ENCODE measurements at regions not wholly inside any gene's neighbourhood (a gene's known extent, or its start where the extent isn't known, plus 50 kb on each side); places are given as distances from the start of the nearest gene placed in this dataset.

DNA sequence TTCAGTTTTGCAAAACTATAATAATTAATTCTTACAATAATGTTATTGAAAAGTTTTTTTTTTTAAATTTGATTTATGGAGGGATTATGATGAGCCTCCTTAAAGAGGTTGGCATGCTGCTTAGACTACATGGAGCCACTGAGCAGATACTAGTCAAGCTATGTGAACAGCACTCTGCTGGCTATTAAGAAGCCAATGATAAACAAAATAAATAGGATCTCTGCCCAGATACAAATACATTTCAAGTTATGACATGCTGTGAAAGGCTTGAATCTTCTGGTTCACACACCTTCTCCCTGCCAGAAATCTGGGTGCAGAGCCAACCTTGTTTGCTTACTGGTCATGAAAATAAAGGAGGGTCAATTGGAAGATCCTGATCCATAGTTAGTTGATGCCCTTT, 107.4 kb upstream of the NAV3 start:
- no peak for DNase-seq (ENCODE audit: low spot score)

GRCh38 chr12:77722536-77722935, 108.2 kb upstream of the NAV3 start:
- no peak for DNase-seq (ENCODE audit: low spot score)

- DNase-seq (ENCODE audit: low spot score), result no peak
These were observed 110.4 kb upstream of the NAV3 start for GRCh38 chr12:77720258-77720657.

- DNase-seq (ENCODE audit: low spot score), result no peak
These were observed 120.5 kb upstream of the NAV3 start for GRCh38 chr12:77710209-77710608.

- no peak for DNase-seq (ENCODE audit: low spot score)
These were observed 133.6 kb upstream of the NAV3 start for GRCh38 chr12:77697126-77697525.

DNA sequence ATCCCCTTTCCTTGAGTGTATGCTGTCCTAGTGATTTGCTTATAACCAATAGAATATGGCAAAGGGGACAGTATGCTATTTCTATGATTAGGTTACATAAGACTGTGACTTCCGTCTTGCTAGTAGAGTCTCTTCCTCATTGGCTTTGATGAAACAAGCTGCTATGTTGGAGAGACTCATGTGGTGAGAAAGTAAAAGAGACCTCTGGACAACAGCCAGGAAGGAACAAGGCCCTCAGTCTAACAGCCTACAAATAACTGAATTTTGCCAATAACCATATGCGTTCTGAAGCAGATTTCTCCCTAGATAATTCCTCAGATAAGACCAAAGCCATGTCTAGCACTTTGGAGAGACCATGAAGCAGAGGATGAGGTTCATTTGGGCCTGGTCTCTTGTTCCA, 134.5 kb upstream of the NAV3 start:
- DNase-seq (ENCODE audit: low spot score), result no peak

DNA sequence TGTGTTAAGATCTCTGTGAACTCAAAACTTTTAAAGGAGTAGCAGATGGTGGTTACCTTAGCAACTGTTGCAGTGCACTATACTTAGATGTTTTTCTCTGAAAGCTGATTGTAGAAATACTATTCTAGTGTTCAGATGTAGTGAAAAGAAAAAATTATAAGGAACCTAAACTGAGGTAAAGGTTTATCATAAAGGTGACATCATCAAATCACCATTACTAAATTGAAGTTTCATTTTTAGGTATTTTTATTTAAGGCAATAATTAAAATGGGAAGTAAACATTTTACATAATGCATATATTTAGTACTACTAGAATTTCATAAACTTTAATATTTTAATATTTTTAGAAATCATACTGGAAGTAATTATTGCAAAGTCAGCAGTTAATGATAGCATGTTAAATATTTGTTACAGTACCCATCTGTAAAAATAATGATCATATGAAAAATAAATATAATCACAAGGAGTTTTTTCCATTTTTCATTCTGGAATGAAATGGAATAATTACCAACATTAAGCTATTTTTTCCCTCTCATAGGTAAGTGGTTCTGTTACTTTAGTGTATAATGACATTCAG, 141.1 kb upstream of the NAV3 start:
- no peak for DNase-seq (ENCODE audit: low spot score)

- DNase-seq (ENCODE audit: low spot score), result no peak
These were observed 143.4 kb upstream of the NAV3 start for GRCh38 chr12:77687321-77687720.

DNA sequence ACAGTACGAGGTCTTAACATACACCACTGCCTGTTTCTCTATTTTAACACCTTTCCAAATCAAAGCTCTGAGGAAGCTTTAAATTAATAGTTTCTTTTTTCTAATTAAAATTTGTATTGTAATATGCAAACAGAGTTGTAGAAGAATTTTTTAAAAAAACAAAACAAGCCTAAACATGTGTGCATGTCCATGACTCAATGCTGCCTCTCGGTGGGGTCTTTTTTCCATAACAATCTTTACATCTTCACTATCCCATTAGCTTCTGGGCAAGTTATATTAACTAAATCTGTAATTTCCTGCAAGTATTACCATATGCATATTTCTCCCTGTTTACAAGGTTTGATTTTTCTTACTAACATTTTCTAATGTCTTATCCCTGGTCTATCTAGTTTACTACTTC, 143.9 kb upstream of the NAV3 start:
- DNase-seq (ENCODE audit: low spot score), result no peak

GRCh38 chr12:77685901-77686300, 144.8 kb upstream of the NAV3 start:
- DNase-seq (ENCODE audit: low spot score), result no peak

DNA sequence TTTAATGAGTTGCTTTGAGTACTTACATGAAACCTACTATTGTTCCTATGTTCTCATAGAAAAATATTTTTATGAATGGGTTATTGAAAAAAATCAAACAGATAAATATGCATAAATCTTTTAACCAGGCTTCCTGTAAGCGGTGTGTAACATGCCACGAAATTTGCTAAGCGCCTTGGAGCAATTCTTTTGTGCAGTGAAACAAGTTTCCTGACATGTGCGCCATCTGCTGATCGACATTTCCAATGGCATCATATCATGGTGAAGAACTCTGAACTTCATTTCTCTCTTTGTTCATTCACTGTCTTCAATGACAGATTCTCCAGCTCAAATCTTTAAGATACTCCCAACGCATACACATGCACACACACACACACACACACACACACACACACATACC, 145.6 kb upstream of the NAV3 start:
- DNase-seq (ENCODE audit: low spot score), result peak; percentile 71

DNA sequence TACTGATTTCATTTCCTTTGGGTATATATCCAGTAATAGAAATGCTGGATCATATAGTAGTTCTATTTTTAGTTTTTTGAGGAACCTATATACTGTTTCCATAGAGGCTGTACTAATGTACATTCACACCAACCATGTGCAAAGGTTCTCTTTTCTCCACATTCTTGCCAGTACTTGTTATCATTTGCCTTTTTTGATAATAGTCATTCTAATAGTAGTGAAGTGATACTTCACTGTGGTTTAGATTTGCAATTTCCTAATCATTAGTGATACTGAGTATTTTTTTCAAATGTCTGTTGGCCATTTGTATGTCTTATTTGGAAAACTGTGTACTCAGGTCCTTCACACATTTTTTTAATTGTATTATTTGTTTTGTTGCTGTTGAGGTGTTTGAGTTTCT, 148.2 kb upstream of the NAV3 start:
- no peak for DNase-seq (ENCODE audit: low spot score)

GRCh38 chr12:77681726-77682125, 149.0 kb upstream of the NAV3 start:
- no peak for DNase-seq (ENCODE audit: low spot score)

DNA sequence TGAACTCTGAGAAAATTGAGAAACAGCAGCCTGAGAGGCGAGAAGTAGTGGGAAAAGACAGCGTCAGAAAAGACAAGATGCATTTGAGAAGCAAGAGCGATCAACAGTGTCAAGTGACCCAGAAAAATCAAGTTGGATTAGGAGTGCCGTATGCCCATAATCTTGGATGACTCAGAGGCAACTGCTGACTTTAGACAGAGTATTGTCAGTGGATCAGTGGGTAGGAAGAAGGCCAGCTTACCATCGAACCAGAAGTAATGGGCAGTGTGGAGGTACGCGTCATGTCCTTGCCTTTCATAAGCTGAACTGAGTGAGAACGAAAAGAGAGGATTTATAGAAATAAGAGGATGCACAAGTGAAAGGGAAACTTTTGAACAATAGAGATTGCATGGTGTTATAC, 151.0 kb upstream of the NAV3 start:
- DNase-seq (ENCODE audit: low spot score), result no peak

DNA sequence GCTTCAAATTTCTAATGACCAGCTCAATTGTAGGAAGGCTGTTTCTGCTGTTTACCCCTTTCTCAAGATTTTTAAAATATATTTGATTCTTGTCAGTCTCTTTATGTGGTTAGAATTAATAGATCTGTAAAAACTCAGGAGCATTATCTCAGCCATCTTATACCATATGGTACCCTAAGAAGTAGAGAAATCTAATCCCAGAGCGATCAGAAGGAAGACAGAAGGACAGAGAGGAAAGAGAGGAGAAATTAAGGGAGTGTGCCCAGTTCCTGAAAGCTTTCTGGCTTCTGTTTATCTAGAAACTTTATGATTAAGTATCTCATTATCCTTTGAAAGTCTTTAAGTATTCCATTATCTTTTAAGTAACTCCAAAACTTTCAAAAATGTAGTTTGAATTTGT, 152.1 kb upstream of the NAV3 start:
- DNase-seq (ENCODE audit: low spot score), result no peak

DNA sequence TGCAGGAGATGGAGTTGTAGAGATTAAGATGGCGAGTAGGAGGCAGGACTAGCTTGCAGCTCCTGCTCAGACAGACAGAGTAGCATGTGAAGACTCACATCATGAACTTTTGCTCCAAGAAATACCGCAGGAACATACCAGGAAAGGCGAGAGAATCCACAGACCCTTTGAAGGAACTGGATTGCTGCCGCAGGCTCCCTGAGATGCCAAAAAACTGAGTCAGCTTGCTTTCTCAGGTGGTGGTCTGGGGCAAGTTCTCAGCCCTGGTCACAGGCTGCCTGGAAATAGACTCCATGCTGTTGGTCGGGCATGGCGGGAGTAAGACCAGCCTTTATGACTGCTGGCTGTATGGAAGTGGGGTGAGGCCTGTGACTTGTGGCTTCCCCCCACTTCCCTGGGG, 163.6 kb upstream of the NAV3 start:
- DNase-seq (ENCODE audit: low spot score), result no peak

GRCh38 chr12:77648716-77649115, 182.0 kb upstream of the NAV3 start:
- DNase-seq (ENCODE audit: low spot score), result no peak

DNA sequence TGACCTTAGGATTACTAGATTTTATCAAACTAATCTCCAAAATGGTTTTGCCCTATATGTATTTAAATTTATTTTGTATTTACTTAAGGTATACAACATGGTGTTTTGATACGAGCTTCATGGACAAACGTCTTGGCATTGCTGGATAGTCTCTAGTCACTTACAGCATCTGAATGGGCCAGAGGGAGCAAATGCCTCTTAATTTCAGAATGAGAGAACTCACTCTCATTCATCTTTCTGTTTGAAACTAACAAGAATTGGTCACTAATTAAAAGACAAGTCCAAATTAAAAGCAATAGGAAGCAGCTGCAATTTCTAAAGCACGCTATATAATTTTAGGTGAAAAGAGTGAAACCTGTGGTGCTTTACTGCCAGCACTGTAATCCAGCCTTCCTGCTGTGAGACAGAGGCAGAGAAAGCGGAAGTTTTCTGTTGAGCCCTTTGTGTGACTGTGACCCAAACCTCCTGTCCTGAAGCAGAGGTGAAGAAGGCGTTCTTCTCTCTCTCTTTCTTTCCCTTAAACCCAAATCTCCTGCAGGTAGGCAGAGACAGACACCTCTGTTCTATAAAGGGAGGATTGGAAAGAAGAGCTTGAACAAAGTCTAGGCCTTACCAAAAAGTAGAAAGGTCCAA, 184.6 kb upstream of the NAV3 start:
- no peak for DNase-seq (ENCODE audit: low spot score)

GRCh38 chr12:77644915-77645605, 185.6 kb upstream of the NAV3 start:
- DNase-seq (ENCODE audit: low spot score), result no peak

DNA sequence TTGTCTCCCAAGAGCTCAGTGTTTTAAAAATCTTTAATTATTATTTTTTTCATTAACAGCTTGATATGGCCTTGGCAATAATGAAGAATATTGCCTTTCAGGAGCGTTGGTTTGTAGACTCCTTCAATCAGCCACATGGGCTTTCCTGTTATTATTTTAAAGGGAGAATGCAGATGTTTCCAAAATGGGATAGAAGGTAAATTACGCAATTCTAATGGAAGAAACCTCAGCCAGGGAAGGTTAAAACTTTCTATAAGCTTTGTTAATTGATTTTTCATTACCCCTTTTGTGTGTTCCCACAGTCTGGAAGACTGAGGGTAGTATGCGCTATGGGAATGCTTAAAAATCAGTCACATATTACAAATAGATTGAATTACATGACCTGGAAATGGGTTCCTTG, 188.4 kb upstream of the NAV3 start:
- DNase-seq (ENCODE audit: low spot score), result no peak

DNA sequence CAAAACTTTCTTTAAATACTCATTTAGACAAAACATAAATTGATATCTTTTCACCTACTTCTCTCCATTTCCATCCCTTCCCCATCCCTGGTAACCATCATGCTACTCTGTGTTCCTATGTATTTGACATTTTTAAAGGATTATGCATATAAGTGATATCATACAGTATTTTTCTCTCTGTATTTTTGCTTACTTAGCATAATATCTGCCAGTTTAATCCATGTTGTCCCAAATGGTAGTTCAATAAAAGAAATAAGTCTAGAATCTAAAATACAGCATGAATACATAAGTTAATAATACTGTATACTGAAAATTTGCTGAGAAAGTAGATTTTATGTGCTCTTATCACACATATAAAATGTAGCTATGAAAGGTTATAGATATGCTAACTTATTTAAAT, 190.3 kb upstream of the NAV3 start:
- DNase-seq (ENCODE audit: low spot score), result no peak

- no peak for DNase-seq (ENCODE audit: low spot score)
These were observed 199.8 kb upstream of the NAV3 start for GRCh38 chr12:77630790-77631445.

GRCh38 chr12:77630344-77630743, 200.3 kb upstream of the NAV3 start:
- DNase-seq (ENCODE audit: low spot score), result no peak
